HG02884 (cell line): ENCODE measurements at regions not wholly inside any gene's neighbourhood (a gene's known extent, or its start where the extent isn't known, plus 50 kb on each side); places are given as distances from the start of the nearest gene placed in this dataset.

ENCODE experiments used
- ATAC-seq: cut with Tn5 transposase; IDR thresholded peaks from one replicate; pipeline ENCODE4 v1.9.1; 2021; ENCODE audit warnings: mild to moderate bottlenecking, moderate library complexity; ENCODE audit not compliant: unreplicated experiment

- no peak for ATAC-seq
These were observed 196.5 kb upstream of the PIK3C3 start for GRCh38 chr18:41758534-41758933.

- ATAC-seq = no peak
These were observed 198.9 kb upstream of the PIK3C3 start for GRCh38 chr18:41756141-41756540.

- ATAC-seq = no peak
These were observed 200.7 kb upstream of the PIK3C3 start for GRCh38 chr18:41754332-41754731.

- ATAC-seq = no peak
These were observed 201.2 kb upstream of the PIK3C3 start for GRCh38 chr18:41753826-41754225.

- ATAC-seq = no peak
These were observed 202.2 kb upstream of the PIK3C3 start for GRCh38 chr18:41752826-41753225.

- ATAC-seq = no peak
These were observed 203.4 kb upstream of the PIK3C3 start for GRCh38 chr18:41751652-41752051.

- ATAC-seq = no peak
These were observed 203.9 kb upstream of the PIK3C3 start for GRCh38 chr18:41751161-41751560.

GRCh38 chr18:41747723-41748242 lies 207.3 kb upstream of the PIK3C3 start:
- ATAC-seq = no peak

GRCh38 chr18:41745166-41746049 lies 209.6 kb upstream of the PIK3C3 start:
- no peak for ATAC-seq

GRCh38 chr18:41744421-41745030 lies 210.5 kb upstream of the PIK3C3 start:
- no peak for ATAC-seq

GRCh38 chr18:41737218-41737617 lies 217.8 kb upstream of the PIK3C3 start:
- ATAC-seq = no peak

- ATAC-seq = no peak
These were observed 220.1 kb upstream of the PIK3C3 start for GRCh38 chr18:41734917-41735316.

- ATAC-seq = no peak
These were observed 222.7 kb upstream of the PIK3C3 start for GRCh38 chr18:41732356-41732755.

- no peak for ATAC-seq
These were observed 223.2 kb upstream of the PIK3C3 start for GRCh38 chr18:41731884-41732283.

- ATAC-seq = no peak
These were observed 230.8 kb upstream of the PIK3C3 start for GRCh38 chr18:41724195-41724594.

- no peak for ATAC-seq
These were observed 233.8 kb upstream of the PIK3C3 start for GRCh38 chr18:41721103-41721790.

GRCh38 chr18:41720226-41720625 lies 234.8 kb upstream of the PIK3C3 start:
- no peak for ATAC-seq

GRCh38 chr18:41719808-41720207 lies 235.2 kb upstream of the PIK3C3 start:
- ATAC-seq = no peak

GRCh38 chr18:41714872-41715271 lies 240.2 kb upstream of the PIK3C3 start:
- ATAC-seq = no peak

GRCh38 chr18:41713969-41714825 lies 240.8 kb upstream of the PIK3C3 start:
- no peak for ATAC-seq

GRCh38 chr18:41706301-41706700 lies 248.7 kb upstream of the PIK3C3 start:
- no peak for ATAC-seq
